Heart right ventricle (tissue), 16 donors: ENCODE measurements at regions not wholly inside any gene's neighbourhood (a gene's known extent, or its start where the extent isn't known, plus 50 kb on each side); places are given as distances from the start of the nearest gene placed in this dataset.

Experiments used
- ATAC-seq, 8 donors: fragments of 200-7000 bp; cut with Tn5 transposase; one replicate each; pipeline ENCODE4 v1.9.1; 2020; ENCODE audit warnings: mild to moderate bottlenecking in 8 of 8, moderate library complexity in 8 of 8, moderate number of reproducible peaks in 1 of 8
- DNase-seq, 2 donors: peaks; one replicate each; pipeline ENCODE4 v3.0.0-alpha.2; 2020
- H3K27ac ChIP-seq, 10 donors: fragments of 200-600 bp; sonication (generic) in 2 of 10; one replicate each; pipeline versions ENCODE4 v1.5.0 to v1.8.0; 2020 to 2022; ENCODE audit warnings: mild to moderate bottlenecking in 3 of 10
- H3K27me3 ChIP-seq, 7 donors: fragments of 200-600 bp; one replicate each; pipeline ENCODE4 v1.8.0; 2021 to 2022; ENCODE audit warnings: mild to moderate bottlenecking in 2 of 7
- H3K36me3 ChIP-seq, 9 donors: fragments of 200-600 bp; sonication (generic) in 1 of 9; one replicate each; pipeline versions ENCODE4 v1.5.0 to v1.8.0; 2020 to 2022; ENCODE audit warnings: mild to moderate bottlenecking in 2 of 9
- H3K4me1 ChIP-seq, 9 donors: fragments of 200-600 bp; sonication (generic) in 1 of 9; one replicate each; pipeline versions ENCODE4 v1.5.0 to v1.8.0; 2020 to 2022; ENCODE audit warnings: mild to moderate bottlenecking in 4 of 9
- H3K4me3 ChIP-seq, 10 donors: fragments of 200-600 bp; sonication (generic) in 2 of 10; one replicate each; pipeline versions ENCODE4 v1.5.0 to v1.8.0; 2020 to 2022; ENCODE audit warnings: mild to moderate bottlenecking in 7 of 10, moderate library complexity in 2 of 10
- H3K9me3 ChIP-seq, 11 donors: fragments of 200-600 bp in 10 of 11; sonication (generic) in 2 of 11; one replicate each; pipeline versions ENCODE4 v1.5.0 to v1.8.0; 2013 to 2022; ENCODE audit warnings: mild to moderate bottlenecking in 2 of 11, control low read depth in 1 of 11, moderate library complexity in 1 of 11
- CTCF ChIP-seq, 9 donors: fragments of 200-600 bp; sonication (generic) in 2 of 9; IDR thresholded peaks; one replicate each; pipeline versions ENCODE4 v1.5.0 to v1.8.0; 2021 to 2022; ENCODE audit warnings: antibody characterized with exemption in 9 of 9, mild to moderate bottlenecking in 5 of 9, moderate library complexity in 1 of 9
- WGBS, 2 donors: extraction: QIAGEN DNeasy Blood & Tissue Kit; methylation state at CpG; one replicate each; pipeline ENCODE4 v1.1.7; 2013; ENCODE audit warnings: inconsistent platforms in 1 of 2; 5-methylcytosine and 5-hydroxymethylcytosine counted together
- intact Hi-C, 10 donors: fragments of 100-400 bp; cut with DNase I; formaldehyde crosslinking; loops; one replicate each; pipeline versions ENCODE4 v1.11.1 to v1.14.2; 2022
- donor health status: Arrhythmogenic right ventricular cardiomyopathy.
- donor health status: ischemic (EF 13 %, LVEDD 7.1; RV severe dilation, severe dysfunction).
- donor health status: healthy with polysubstance abuse.
- donor health status: DM: no; HTN: yes; CAD: no.
- donor health status: DM: no; HTN: no; CAD: no.
- donor health status: ischemic (EF 25% LVEDD 6.9; RV normal size, moderate dysfunction).
- donor health status: ischemic (EF 25% LVEDD 5.7; RV mildly dilated, moderate dysfunction).
- donor health status: healthy.
- donor health status: DM: yes; HTN: yes; CAD: no.
- donor health status: Ischemic cardiomyopathy.
- donor health status: ischemic (EF 35%, LVEDD 5.7; RV mildly dilated, moderate dysfunction).
- donor health status: nonischemic (EF 11% LVEDD 7.7; RV severe dilation, severe dysfunction).
- donor health status: DM: yes; HTN: yes; CAD: no.
- donor health status: PGD.
- donor health status: ischemic (EF 29% LVEDD 5.4; RV normal size, mild dysfunction).
- donor health status: nonischemic (EF 23%, LVEDD 6.1; RV moderate dilation, normal function).

- Histone ChIP-seq H3K27me3 (no peaks in the 10 kb centered on the region), H3K4me3 (no peak overlapping the region), H3K4me1 (no peaks in the 10 kb centered on the region), H3K27ac (no peak overlapping the region), H3K9me3 (peaks cover 0 to 7% (median 0%) of the 10 kb centered on the region in 11 donors), H3K36me3 (no peaks in the 10 kb centered on the region)
- no peak for TF ChIP-seq CTCF (IDR thresholded peaks at IDR 0.05)
- DNase-seq (no peak), ATAC-seq (no peak)
- intact Hi-C loops, result no loop called here
- WGBS, 2 donors, result 41 to 49% methylated on average over 1 of the region's 1 CpG
These were observed 851.7 kb upstream of the PCDH10 start for GRCh38 chr4:132297346-132297745.

GRCh38 chr4:132299841-132300240 is 849.3 kb upstream of the PCDH10 start:
- intact Hi-C loops, result no loop called here
- WGBS, 2 donors, result 66 to 79% methylated on average over 1 of the region's 1 CpG

DNA sequence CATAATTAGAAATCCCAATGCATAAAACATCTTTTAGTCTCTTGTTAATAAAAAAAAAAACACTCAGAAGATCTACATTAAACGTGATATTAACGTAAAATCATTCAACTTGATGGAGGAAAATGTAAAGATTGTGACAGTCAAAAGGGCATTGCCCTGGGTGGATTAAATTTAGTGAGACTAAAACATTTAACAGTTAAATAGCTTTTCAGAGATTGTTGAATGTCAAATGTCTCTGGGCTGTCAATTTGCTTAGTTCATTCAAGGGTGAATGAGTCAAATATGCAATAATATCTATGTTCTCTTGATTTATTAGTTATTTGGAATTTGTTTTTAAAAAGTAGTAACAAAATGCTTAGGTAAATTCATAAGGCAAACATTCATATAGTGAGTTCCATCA is 836.6 kb upstream of the PCDH10 start:
- H3K9me3 ChIP-seq, result peaks cover 0 to 3% (median 0%) of the 10 kb centered on the region in 11 donors
- H3K27ac ChIP-seq, result no peak overlapping the region
- no peaks in the 10 kb centered on the region for H3K36me3 ChIP-seq
- ATAC-seq (no peak), DNase-seq (no peak)
- no peak overlapping the region for H3K4me3 ChIP-seq
- intact Hi-C loops, result no loop called here
- H3K27me3 ChIP-seq, result no peaks in the 10 kb centered on the region
- no peak for TF ChIP-seq CTCF (IDR thresholded peaks at IDR 0.05)
- no peaks in the 10 kb centered on the region for H3K4me1 ChIP-seq
- 72 to 74% methylated on average over 2 of the region's 2 CpGs for WGBS, 2 donors

More at GRCh38 chr4:132299841-132300240, 849.3 kb upstream of the PCDH10 start:
- Histone ChIP-seq H3K4me3 (no peak overlapping the region), H3K27ac (no peak overlapping the region), H3K27me3 (no peaks in the 10 kb centered on the region), H3K4me1 (no peaks in the 10 kb centered on the region), H3K36me3 (no peaks in the 10 kb centered on the region), H3K9me3 (no peaks in the 10 kb centered on the region)
- DNase-seq (no peak), ATAC-seq (no peak)
- TF ChIP-seq CTCF (IDR thresholded peaks at IDR 0.05), result no peak

- no peaks in the 10 kb centered on the region for H3K36me3 ChIP-seq
- H3K9me3 ChIP-seq, result peaks cover 0 to 3% (median 0%) of the 10 kb centered on the region in 11 donors
- no peak overlapping the region for H3K27ac ChIP-seq
- DNase-seq, result no peak
- no peaks in the 10 kb centered on the region for H3K4me1 ChIP-seq
- intact Hi-C loops, result no loop called here
- no peak overlapping the region for H3K4me3 ChIP-seq
- 80 to 81% methylated on average over 7 of the region's 7 CpGs for WGBS, 2 donors
- TF ChIP-seq CTCF (IDR thresholded peaks at IDR 0.05), result no peak
- ATAC-seq, result no peak
- H3K27me3 ChIP-seq, result no peaks in the 10 kb centered on the region
These were observed 835.2 kb upstream of the PCDH10 start for GRCh38 chr4:132313852-132314251.
